Memory B cell (primary cell): ENCODE measurements at regions not wholly inside any gene's neighbourhood (a gene's known extent, or its start where the extent isn't known, plus 50 kb on each side); places are given as distances from the start of the nearest gene placed in this dataset.

ENCODE experiments used
- ATAC-seq: fragments of 150-1000 bp; cut with Tn5 transposase; 2 replicates; pipeline ENCODE4 v1.10.0; 2021; ENCODE audit warnings: low read depth, mild to moderate bottlenecking, moderate library complexity
- DNase-seq, 2 donors: peaks; one replicate each; pipeline ENCODE4 v3.0.0; 2022; ENCODE audit warnings: low spot score in 2 of 2
- H3K27ac Mint-ChIP-seq: one replicate; pipeline ENCODE4 v1.8.0; 2022; ENCODE audit warnings: mild to moderate bottlenecking, moderate library complexity, mixed read lengths
- H3K27me3 Mint-ChIP-seq: one replicate; pipeline ENCODE4 v1.8.0; 2022; ENCODE audit warnings: mixed read lengths
- H3K36me3 Mint-ChIP-seq: one replicate; pipeline ENCODE4 v1.8.0; 2022; ENCODE audit warnings: mild to moderate bottlenecking, mixed read lengths
- H3K4me1 Mint-ChIP-seq: one replicate; pipeline ENCODE4 v1.8.0; 2022; ENCODE audit warnings: mixed read lengths
- H3K4me3 Mint-ChIP-seq: one replicate; pipeline ENCODE4 v1.8.0; 2022; ENCODE audit warnings: mild to moderate bottlenecking, moderate library complexity, mixed read lengths
- H3K9me3 Mint-ChIP-seq: one replicate; pipeline ENCODE4 v1.8.0; 2022; ENCODE audit warnings: mixed read lengths

DNA sequence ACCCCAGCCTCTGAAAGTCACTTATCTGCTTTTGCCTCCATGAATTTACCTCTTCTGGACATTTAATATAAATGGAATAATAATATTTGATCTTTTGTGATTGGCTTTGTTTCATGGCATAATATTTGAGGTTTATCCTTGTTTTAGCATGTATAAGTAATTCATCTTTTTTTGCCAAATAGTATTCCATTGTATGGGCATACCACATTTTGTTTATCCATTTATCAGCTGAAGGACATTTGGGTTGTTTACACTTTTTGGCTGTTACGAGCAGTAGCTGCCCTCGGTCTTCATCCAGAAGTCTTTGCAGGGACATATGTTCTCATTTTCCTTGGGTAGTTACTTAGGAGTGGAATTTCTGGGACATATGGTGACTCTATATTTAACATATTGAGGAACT lies 53.0 kb upstream of the SMIM21 start:
- Mint-ChIP-seq H3K4me3 (no peak overlapping the region), H3K27me3 (peaks cover 5% of the 10 kb centered on the region), H3K9me3 (peaks cover 6% of the 10 kb centered on the region)

DNA sequence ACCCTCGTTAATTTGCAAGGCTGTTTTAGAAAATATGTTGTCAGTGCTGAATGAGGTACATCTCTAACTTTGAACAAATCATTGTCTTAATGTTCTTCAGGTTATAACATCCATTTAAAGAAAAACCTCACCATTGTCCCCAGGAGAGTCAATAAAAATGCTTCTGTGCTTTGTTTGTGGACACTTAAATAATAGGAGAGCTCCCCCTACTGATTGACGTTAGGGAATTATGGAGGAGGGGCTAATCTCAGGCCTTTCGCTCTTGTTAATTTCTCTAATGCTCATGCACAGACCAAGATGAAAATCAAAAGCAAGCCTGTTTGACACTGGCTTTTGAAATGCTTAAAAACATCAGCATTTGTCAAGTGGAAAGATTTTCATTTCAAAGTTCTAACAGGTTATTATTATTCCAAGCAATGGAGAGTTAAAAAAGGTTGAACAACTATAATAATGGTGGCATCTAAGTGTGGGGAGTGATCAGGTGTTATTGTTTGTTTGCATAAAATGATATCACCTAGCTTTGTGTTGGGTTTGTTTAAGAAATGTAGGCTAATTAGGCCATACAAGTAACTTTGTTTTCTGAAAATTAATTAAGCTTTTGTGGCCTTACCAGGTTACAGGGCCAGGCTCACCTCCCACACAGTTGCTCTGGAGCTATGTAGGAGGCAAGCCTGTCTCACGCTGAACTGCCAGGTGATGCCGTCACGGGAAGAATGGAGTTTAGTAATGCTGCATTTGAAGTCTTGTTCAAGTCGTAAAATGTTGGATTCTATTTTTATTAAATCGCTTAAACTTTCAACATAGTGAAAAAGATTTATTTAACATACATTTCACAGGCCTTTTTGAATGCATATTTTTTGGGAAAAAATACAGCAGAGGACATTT lies 51.7 kb upstream of the SMIM21 start:
- H3K36me3 Mint-ChIP-seq: no peaks in the 10 kb centered on the region
- peaks cover 6% of the 10 kb centered on the region for H3K9me3 Mint-ChIP-seq

More for the DNA sequence above, 53.0 kb upstream of the SMIM21 start:
- DNase-seq (no peak), ATAC-seq (no peak)
- H3K27ac Mint-ChIP-seq: no peak overlapping the region
- H3K36me3 Mint-ChIP-seq: no peaks in the 10 kb centered on the region
- peaks cover 2% of the 10 kb centered on the region for H3K4me1 Mint-ChIP-seq

DNA sequence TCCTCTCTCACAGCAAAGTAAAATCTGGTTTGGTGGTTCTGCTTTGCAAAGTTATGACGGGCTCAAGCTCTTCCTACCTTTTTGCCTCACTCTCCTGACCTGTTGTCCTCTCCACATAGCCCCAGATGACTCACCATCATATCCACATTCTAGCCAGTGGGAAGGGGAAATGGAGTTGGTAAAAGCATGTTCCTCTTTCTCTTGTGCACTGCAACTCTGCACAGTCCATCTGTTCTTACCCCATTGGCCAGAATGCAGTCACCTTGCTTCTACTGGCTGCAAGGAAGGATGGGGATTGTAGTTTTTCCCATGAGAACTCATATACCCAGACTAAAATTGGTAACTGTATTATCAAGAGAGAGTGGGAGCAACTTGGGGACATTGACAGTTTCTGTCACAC lies 50.4 kb upstream of the SMIM21 start:
- H3K27ac Mint-ChIP-seq: no peak overlapping the region
- DNase-seq (no peak), ATAC-seq (peak; percentile 45)
- no peak overlapping the region for H3K4me3 Mint-ChIP-seq
- H3K9me3 Mint-ChIP-seq: peaks cover under 1% of the 10 kb centered on the region
- H3K27me3 Mint-ChIP-seq: peaks cover 3% of the 10 kb centered on the region
- no peaks in the 10 kb centered on the region for H3K36me3 Mint-ChIP-seq
- peaks cover 2% of the 10 kb centered on the region for H3K4me1 Mint-ChIP-seq

More for the DNA sequence above, 51.7 kb upstream of the SMIM21 start:
- peak; percentile 68 for ATAC-seq
- H3K27me3 Mint-ChIP-seq: peaks cover 5% of the 10 kb centered on the region
- H3K27ac Mint-ChIP-seq: no peak overlapping the region
- H3K4me3 Mint-ChIP-seq: no peak overlapping the region
- H3K4me1 Mint-ChIP-seq: peaks cover 2% of the 10 kb centered on the region
- DNase-seq: peak in 1 of 2 donors; percentile 13
